OCI-LY1 (cell line): ENCODE measurements at regions not wholly inside any gene's neighbourhood (a gene's known extent, or its start where the extent isn't known, plus 50 kb on each side); places are given as distances from the start of the nearest gene placed in this dataset.

ENCODE experiments used
- EZH2 ChIP-seq: fragments of 200-600 bp; sonication (generic), shearing (Covaris generic); IDR thresholded peaks from 2 replicates; pipeline ENCODE4 v1.8.0; 2017; ENCODE audit warnings: borderline replicate concordance, mixed run types, mild to moderate bottlenecking, antibody characterized with exemption, low read length, moderate library complexity, mixed read lengths
- TF ChIP-seq, protein P1 (sequence below): fragments of 200-600 bp; sonication (generic), shearing (Covaris generic); IDR thresholded peaks from 2 replicates; pipeline ENCODE4 v1.5.1; 2017; ENCODE audit warnings: mild to moderate bottlenecking, antibody characterized with exemption, low read length, moderate library complexity, mixed read lengths

GRCh38 chr11:109864151-109864661 lies 229.0 kb upstream of the ZC3H12C start:
- TF ChIP-seq, protein P1, sequence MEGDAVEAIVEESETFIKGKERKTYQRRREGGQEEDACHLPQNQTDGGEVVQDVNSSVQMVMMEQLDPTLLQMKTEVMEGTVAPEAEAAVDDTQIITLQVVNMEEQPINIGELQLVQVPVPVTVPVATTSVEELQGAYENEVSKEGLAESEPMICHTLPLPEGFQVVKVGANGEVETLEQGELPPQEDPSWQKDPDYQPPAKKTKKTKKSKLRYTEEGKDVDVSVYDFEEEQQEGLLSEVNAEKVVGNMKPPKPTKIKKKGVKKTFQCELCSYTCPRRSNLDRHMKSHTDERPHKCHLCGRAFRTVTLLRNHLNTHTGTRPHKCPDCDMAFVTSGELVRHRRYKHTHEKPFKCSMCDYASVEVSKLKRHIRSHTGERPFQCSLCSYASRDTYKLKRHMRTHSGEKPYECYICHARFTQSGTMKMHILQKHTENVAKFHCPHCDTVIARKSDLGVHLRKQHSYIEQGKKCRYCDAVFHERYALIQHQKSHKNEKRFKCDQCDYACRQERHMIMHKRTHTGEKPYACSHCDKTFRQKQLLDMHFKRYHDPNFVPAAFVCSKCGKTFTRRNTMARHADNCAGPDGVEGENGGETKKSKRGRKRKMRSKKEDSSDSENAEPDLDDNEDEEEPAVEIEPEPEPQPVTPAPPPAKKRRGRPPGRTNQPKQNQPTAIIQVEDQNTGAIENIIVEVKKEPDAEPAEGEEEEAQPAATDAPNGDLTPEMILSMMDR, result no peak
- no peak for TF ChIP-seq EZH2
